ENCODE measurements at regions not wholly inside any gene's neighbourhood (a gene's known extent, or its start where the extent isn't known, plus 50 kb on each side); places are given as distances from the start of the nearest gene placed in this dataset.

- TF ChIP-seq CTCF (IDR thresholded peaks at IDR 0.05; ENCODE audit: low read depth, low read length, poor library complexity, severe bottlenecking) (no peak), EZH2phosphoT487 (IDR thresholded peaks at IDR 0.05; ENCODE audit: borderline replicate concordance, low read length) (no peak)
Measured at GRCh38 chr21:39000496-39000895, 182.8 kb downstream of the PSMG1 start.
